Activated CD8-positive, alpha-beta T cell treated with anti-CD3 and anti-CD28 coated beads for 36 hours (primary cell): ENCODE measurements at regions not wholly inside any gene's neighbourhood (a gene's known extent, or its start where the extent isn't known, plus 50 kb on each side); places are given as distances from the start of the nearest gene placed in this dataset.
"Not testable (repeated sequence)": the region's sequence is repeated elsewhere in the genome, so short reads cannot be mapped to it uniquely, and the experiment has no call there.

Experiments
- ATAC-seq: fragments of 200-7000 bp; cut with Tn5 transposase; one replicate; pipeline ENCODE4 v1.10.0; 2021; ENCODE audit warnings: mild to moderate bottlenecking, moderate library complexity
- CTCF ChIA-PET: fragments of 350-600 bp; sonication (Branson Sonifier 250); formaldehyde crosslinking; loops from one replicate; lab custom pipeline; 2021; ENCODE audit warnings: antibody characterized with exemption; lab: Charles Lee
- POLR2A ChIA-PET: fragments of 350-600 bp; sonication (Branson Sonifier 250); formaldehyde crosslinking; loops from one replicate; lab custom pipeline; 2021; ENCODE audit warnings: antibody characterized with exemption; lab: Charles Lee
- DNase-seq: peaks from one replicate; pipeline ENCODE4 v3.0.0-alpha.2; 2020
- H3K27ac Mint-ChIP-seq: one replicate; pipeline ENCODE4 v1.8.0; 2021; ENCODE audit warnings: mild to moderate bottlenecking, mixed read lengths
- H3K27me3 Mint-ChIP-seq: one replicate; pipeline ENCODE4 v1.8.0; 2021; ENCODE audit warnings: mixed read lengths
- H3K36me3 Mint-ChIP-seq: one replicate; pipeline ENCODE4 v1.8.0; 2021; ENCODE audit warnings: low read depth, mixed read lengths
- H3K4me1 Mint-ChIP-seq: one replicate; pipeline ENCODE4 v1.8.0; 2021; ENCODE audit warnings: low read depth, mixed read lengths
- H3K4me3 Mint-ChIP-seq: one replicate; pipeline ENCODE4 v1.8.0; 2021; ENCODE audit warnings: mild to moderate bottlenecking, moderate library complexity, mixed read lengths
- H3K9me3 Mint-ChIP-seq: one replicate; pipeline ENCODE4 v1.8.0; 2021; ENCODE audit warnings: mixed read lengths
- CTCF ChIP-seq: fragments of 200-600 bp; IDR thresholded peaks from one replicate; pipeline ENCODE4 v1.8.0; 2022; ENCODE audit warnings: antibody characterized with exemption, mild to moderate bottlenecking
- intact Hi-C: fragments of 100-400 bp; cut with micrococcal nuclease; formaldehyde crosslinking; loops from one replicate; pipeline ENCODE4 v1.10.0; 2022

GRCh38 chr9:15372455-15372854 is 50.2 kb upstream of the SNAPC3 start:
- ChIA-PET CTCF (interaction anchor here (1.3 kb wide), 1 partner anchor 164 kb away, joined by 3 read pairs; no protein-coding TSS in a partner anchor), POLR2A (interaction anchor here (0.7 to 1.1 kb wide), 2 partner anchors 237 to 324 kb away, joined by 3 read pairs; no protein-coding TSS in a partner anchor)
- ATAC-seq (no peak), DNase-seq (no peak)
- intact Hi-C loops: no loop called here
- no peak for TF ChIP-seq CTCF
- H3K4me3 Mint-ChIP-seq: no peak overlapping the region
- no peak overlapping the region for H3K27ac Mint-ChIP-seq
- peaks cover 4% of the 10 kb centered on the region for H3K27me3 Mint-ChIP-seq
- no peaks in the 10 kb centered on the region for H3K9me3 Mint-ChIP-seq
- H3K36me3 Mint-ChIP-seq: no peaks in the 10 kb centered on the region
- no peaks in the 10 kb centered on the region for H3K4me1 Mint-ChIP-seq

- H3K9me3 Mint-ChIP-seq: no peaks in the 10 kb centered on the region
- intact Hi-C loops: no loop called here
- no peak overlapping the region for H3K27ac Mint-ChIP-seq
These were observed 51.2 kb upstream of the SNAPC3 start for GRCh38 chr9:15371448-15371845.

GRCh38 chr9:15370466-15371447 is 51.9 kb upstream of the SNAPC3 start:
- H3K9me3 Mint-ChIP-seq: no peaks in the 10 kb centered on the region
- DNase-seq (no peak), ATAC-seq (no peak)
- ChIA-PET CTCF (interaction anchor here (1.0 kb wide), 2 partner anchors 10 to 45 kb away, joined by 3 to 4 read pairs; no protein-coding TSS in a partner anchor), POLR2A (no interaction called here)
- H3K27me3 Mint-ChIP-seq: peaks cover 1% of the 10 kb centered on the region
- no peak overlapping the region for H3K27ac Mint-ChIP-seq
- no peak for TF ChIP-seq CTCF
- no peak overlapping the region for H3K4me3 Mint-ChIP-seq
- H3K4me1 Mint-ChIP-seq: no peaks in the 10 kb centered on the region
- no peaks in the 10 kb centered on the region for H3K36me3 Mint-ChIP-seq
- intact Hi-C loops: no loop called here

More at GRCh38 chr9:15371448-15371845, 51.2 kb upstream of the SNAPC3 start:
- ChIA-PET CTCF (interaction anchor here (1.3 kb wide), 1 partner anchor 163 kb away, joined by 3 read pairs; no protein-coding TSS in a partner anchor), POLR2A (interaction anchor here (1.1 kb wide), 1 partner anchor 236 kb away, joined by 3 read pairs; no protein-coding TSS in a partner anchor)
- no peak for DNase-seq
- Mint-ChIP-seq H3K4me3 (no peak overlapping the region), H3K36me3 (no peaks in the 10 kb centered on the region), H3K27me3 (peaks cover 4% of the 10 kb centered on the region), H3K4me1 (no peaks in the 10 kb centered on the region)
- TF ChIP-seq CTCF: no peak
- no peak for ATAC-seq

GRCh38 chr9:15369871-15370270 is 52.8 kb upstream of the SNAPC3 start:
- Mint-ChIP-seq H3K4me3 (no peak overlapping the region), H3K27me3 (peaks cover 1% of the 10 kb centered on the region), H3K4me1 (no peaks in the 10 kb centered on the region), H3K9me3 (no peaks in the 10 kb centered on the region), H3K27ac (no peak overlapping the region), H3K36me3 (no peaks in the 10 kb centered on the region)
- no peak for ATAC-seq
- ChIA-PET POLR2A (no interaction called here), CTCF (interaction anchor here (1.0 kb wide), 2 partner anchors 9 to 44 kb away, joined by 3 to 4 read pairs; no protein-coding TSS in a partner anchor)
- DNase-seq: no peak
- intact Hi-C loops: no loop called here
- TF ChIP-seq CTCF: no peak

- no peak for TF ChIP-seq CTCF
- H3K4me1 Mint-ChIP-seq: no peaks in the 10 kb centered on the region
- H3K9me3 Mint-ChIP-seq: no peaks in the 10 kb centered on the region
- DNase-seq (no peak), ATAC-seq (no peak)
- peaks cover 1% of the 10 kb centered on the region for H3K27me3 Mint-ChIP-seq
- CTCF ChIA-PET: interaction anchor here (1.0 to 1.9 kb wide), 2 partner anchors 8 to 159 kb away, joined by 4 read pairs; no protein-coding TSS in a partner anchor
- H3K4me3 Mint-ChIP-seq: no peak overlapping the region
- POLR2A ChIA-PET: no interaction called here
- no peaks in the 10 kb centered on the region for H3K36me3 Mint-ChIP-seq
- no peak overlapping the region for H3K27ac Mint-ChIP-seq
- intact Hi-C loops: no loop called here
These were observed 53.4 kb upstream of the SNAPC3 start for GRCh38 chr9:15369238-15369637.

GRCh38 chr9:15364975-15365553 is 57.6 kb upstream of the SNAPC3 start:
- H3K4me1 Mint-ChIP-seq, H3K9me3 Mint-ChIP-seq, H3K27me3 Mint-ChIP-seq, DNase-seq, POLR2A ChIA-PET, ATAC-seq, H3K36me3 Mint-ChIP-seq, H3K27ac Mint-ChIP-seq, intact Hi-C loops, H3K4me3 Mint-ChIP-seq: not testable (repeated sequence)
- CTCF ChIA-PET: interaction anchor here (1.0 kb wide), 1 partner anchor 10 kb away, joined by 4 read pairs; no protein-coding TSS in a partner anchor
